D721Med (cell line): ENCODE measurements at regions not wholly inside any gene's neighbourhood (a gene's known extent, or its start where the extent isn't known, plus 50 kb on each side); places are given as distances from the start of the nearest gene placed in this dataset.
"Not testable (repeated sequence)": the region's sequence is repeated elsewhere in the genome, so short reads cannot be mapped to it uniquely, and the experiment has no call there.

Experiments
- DNase-seq: peaks from one replicate; pipeline ENCODE4 v3.0.0; 2011; ENCODE audit warnings: low spot score; ENCODE audit not compliant: insufficient read length
- FAIRE-seq: peaks from 2 replicates; lab custom pipeline; 2011; peaks lifted over from hg19 to GRCh38; lab: Jason Lieb, UNC
- CTCF ChIP-seq: IDR thresholded peaks from 2 replicates; pipeline ENCODE4 v1.5.1; 2012; ENCODE audit warnings: mild to moderate bottlenecking, control low read depth; ENCODE audit not compliant: insufficient read depth; ENCODE audit errors: missing control alignments

GRCh38 chr12:131438881-131439280, 272.0 kb upstream of the SFSWAP start:
- no peak for TF ChIP-seq CTCF
- DNase-seq (no peak), FAIRE-seq (no peak)

- DNase-seq, FAIRE-seq: not testable (repeated sequence)
These were observed 271.1 kb upstream of the SFSWAP start for GRCh38 chr12:131439752-131440151.

GRCh38 chr12:131440209-131441059, 270.5 kb upstream of the SFSWAP start:
- DNase-seq, FAIRE-seq: not testable (repeated sequence)

GRCh38 chr12:131441060-131441396, 269.9 kb upstream of the SFSWAP start:
- DNase-seq (no peak), FAIRE-seq (no peak)
- no peak for TF ChIP-seq CTCF

- no peak for FAIRE-seq
- no peak for DNase-seq
- no peak for TF ChIP-seq CTCF
These were observed 269.1 kb upstream of the SFSWAP start for GRCh38 chr12:131441638-131442336.

GRCh38 chr12:131442337-131442918, 268.5 kb upstream of the SFSWAP start:
- TF ChIP-seq CTCF, result no peak
- DNase-seq, result no peak
- FAIRE-seq, result no peak

- DNase-seq (no peak), FAIRE-seq (no peak)
- TF ChIP-seq CTCF, result no peak
These were observed 267.6 kb upstream of the SFSWAP start for GRCh38 chr12:131443019-131444000.
